PC-9 (cell line): ENCODE measurements at regions not wholly inside any gene's neighbourhood (a gene's known extent, or its start where the extent isn't known, plus 50 kb on each side); places are given as distances from the start of the nearest gene placed in this dataset.

Source experiments
- EZH2 ChIP-seq: fragments of 200-600 bp; sonication (generic); IDR thresholded peaks from 2 replicates; pipeline ENCODE4 v1.8.0; 2017; ENCODE audit warnings: antibody characterized with exemption, low read depth
- TF ChIP-seq, protein P1 (sequence below): fragments of 200-600 bp; sonication (generic); conservative IDR thresholded peaks from 2 replicates; pipeline ENCODE4 v1.6.1; 2017; ENCODE audit warnings: mixed run types, antibody characterized with exemption, mild to moderate bottlenecking, moderate library complexity

GRCh38 chr12:58544281-58544680, 376.0 kb downstream of the LRIG3 start:
- TF ChIP-seq, protein P1, sequence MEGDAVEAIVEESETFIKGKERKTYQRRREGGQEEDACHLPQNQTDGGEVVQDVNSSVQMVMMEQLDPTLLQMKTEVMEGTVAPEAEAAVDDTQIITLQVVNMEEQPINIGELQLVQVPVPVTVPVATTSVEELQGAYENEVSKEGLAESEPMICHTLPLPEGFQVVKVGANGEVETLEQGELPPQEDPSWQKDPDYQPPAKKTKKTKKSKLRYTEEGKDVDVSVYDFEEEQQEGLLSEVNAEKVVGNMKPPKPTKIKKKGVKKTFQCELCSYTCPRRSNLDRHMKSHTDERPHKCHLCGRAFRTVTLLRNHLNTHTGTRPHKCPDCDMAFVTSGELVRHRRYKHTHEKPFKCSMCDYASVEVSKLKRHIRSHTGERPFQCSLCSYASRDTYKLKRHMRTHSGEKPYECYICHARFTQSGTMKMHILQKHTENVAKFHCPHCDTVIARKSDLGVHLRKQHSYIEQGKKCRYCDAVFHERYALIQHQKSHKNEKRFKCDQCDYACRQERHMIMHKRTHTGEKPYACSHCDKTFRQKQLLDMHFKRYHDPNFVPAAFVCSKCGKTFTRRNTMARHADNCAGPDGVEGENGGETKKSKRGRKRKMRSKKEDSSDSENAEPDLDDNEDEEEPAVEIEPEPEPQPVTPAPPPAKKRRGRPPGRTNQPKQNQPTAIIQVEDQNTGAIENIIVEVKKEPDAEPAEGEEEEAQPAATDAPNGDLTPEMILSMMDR: no peak
- no peak for TF ChIP-seq EZH2
